Activated T-cell treated with anti-CD3 and anti-CD28 coated beads for 24 hours (primary cell): ENCODE measurements at regions not wholly inside any gene's neighbourhood (a gene's known extent, or its start where the extent isn't known, plus 50 kb on each side); places are given as distances from the start of the nearest gene placed in this dataset.

Source experiments
- DNase-seq: peaks from one replicate; pipeline ENCODE4 v3.0.0-alpha.2; 2020; ENCODE audit warnings: low read depth

- no peak for DNase-seq
Observed at GRCh38 chr4:110778521-110778920, 155.6 kb upstream of the PITX2 start.

GRCh38 chr4:110780538-110780937 lies 157.7 kb upstream of the PITX2 start:
- no peak for DNase-seq

GRCh38 chr4:110781944-110782343 lies 159.1 kb upstream of the PITX2 start:
- no peak for DNase-seq

GRCh38 chr4:110787109-110787508 lies 164.2 kb upstream of the PITX2 start:
- no peak for DNase-seq

- DNase-seq, result no peak
Observed at GRCh38 chr4:110787707-110788106, 164.8 kb upstream of the PITX2 start.

- DNase-seq, result no peak
Observed at GRCh38 chr4:110788302-110788701, 165.4 kb upstream of the PITX2 start.

- no peak for DNase-seq
Observed at GRCh38 chr4:110792036-110792435, 169.2 kb upstream of the PITX2 start.

GRCh38 chr4:110793381-110793801 lies 170.5 kb upstream of the PITX2 start:
- DNase-seq, result no peak

GRCh38 chr4:110793890-110794554 lies 171.1 kb upstream of the PITX2 start:
- DNase-seq, result no peak

- DNase-seq, result no peak
Observed at GRCh38 chr4:110795971-110796370, 173.1 kb upstream of the PITX2 start.

GRCh38 chr4:110797486-110797885 lies 174.6 kb upstream of the PITX2 start:
- DNase-seq, result no peak

GRCh38 chr4:110798687-110799086 lies 175.8 kb upstream of the PITX2 start:
- DNase-seq, result no peak

- no peak for DNase-seq
Observed at GRCh38 chr4:110799211-110799610, 176.3 kb upstream of the PITX2 start.

- no peak for DNase-seq
Observed at GRCh38 chr4:110801591-110801990, 178.7 kb upstream of the PITX2 start.

GRCh38 chr4:110808351-110808878 lies 185.5 kb upstream of the PITX2 start:
- DNase-seq, result no peak

- no peak for DNase-seq
Observed at GRCh38 chr4:110815950-110816349, 193.1 kb upstream of the PITX2 start.

- DNase-seq, result no peak
Observed at GRCh38 chr4:110816367-110816766, 193.5 kb upstream of the PITX2 start.

GRCh38 chr4:110821186-110821585 lies 198.3 kb upstream of the PITX2 start:
- DNase-seq, result no peak

GRCh38 chr4:110823251-110823650 lies 200.4 kb upstream of the PITX2 start:
- DNase-seq, result no peak

GRCh38 chr4:110824344-110824743 lies 201.5 kb upstream of the PITX2 start:
- no peak for DNase-seq

GRCh38 chr4:110826656-110827055 lies 203.8 kb upstream of the PITX2 start:
- no peak for DNase-seq

- DNase-seq, result no peak
Observed at GRCh38 chr4:110830461-110830860, 207.6 kb upstream of the PITX2 start.

GRCh38 chr4:110837896-110838450 lies 215.1 kb upstream of the PITX2 start:
- no peak for DNase-seq

GRCh38 chr4:110840221-110840654 lies 217.4 kb upstream of the PITX2 start:
- no peak for DNase-seq
